22Rv1 (cell line): ENCODE measurements at regions not wholly inside any gene's neighbourhood (a gene's known extent, or its start where the extent isn't known, plus 50 kb on each side); places are given as distances from the start of the nearest gene placed in this dataset.
A peak's percentile ranks its signal among the peaks of the same experiment; 100 is the strongest.

Experiments used
- H3K27ac ChIP-seq: fragments of 450-650 bp; 2 replicates; pipeline ENCODE4 v1.5.1; 2017
- CTCF ChIP-seq: fragments of 450-650 bp; IDR thresholded peaks from 2 replicates; pipeline ENCODE4 v1.5.1; 2017; ENCODE audit warnings: mild to moderate bottlenecking
- ZFX ChIP-seq: fragments of 450-650 bp; IDR thresholded peaks from 2 replicates; pipeline ENCODE4 v1.6.1; 2017; ENCODE audit warnings: antibody characterized with exemption, borderline replicate concordance

GRCh38 chr4:121477079-121477478 lies 96.3 kb upstream of the QRFPR start:
- no peak for TF ChIP-seq CTCF
- no peak for TF ChIP-seq ZFX

GRCh38 chr4:121472937-121473721 lies 92.3 kb upstream of the QRFPR start:
- no peak overlapping the region for H3K27ac ChIP-seq
- TF ChIP-seq ZFX: no peak
- TF ChIP-seq CTCF: no peak

More at GRCh38 chr4:121477079-121477478, 96.3 kb upstream of the QRFPR start:
- H3K27ac ChIP-seq: no peak overlapping the region

GRCh38 chr4:121464854-121465253 lies 84.0 kb upstream of the QRFPR start:
- TF ChIP-seq CTCF (no peak), ZFX (no peak)

GRCh38 chr4:121462660-121463261 lies 81.9 kb upstream of the QRFPR start:
- TF ChIP-seq ZFX (no peak), CTCF (peak; percentile 85)
- H3K27ac ChIP-seq: no peak overlapping the region

More at GRCh38 chr4:121464854-121465253, 84.0 kb upstream of the QRFPR start:
- H3K27ac ChIP-seq: no peak overlapping the region

- H3K27ac ChIP-seq: no peak overlapping the region
- no peak for TF ChIP-seq ZFX
- no peak for TF ChIP-seq CTCF
These were observed 78.2 kb upstream of the QRFPR start for GRCh38 chr4:121459026-121459425.

- no peak overlapping the region for H3K27ac ChIP-seq
- no peak for TF ChIP-seq CTCF
- no peak for TF ChIP-seq ZFX
These were observed 76.6 kb upstream of the QRFPR start for GRCh38 chr4:121457278-121457875.

- H3K27ac ChIP-seq: no peak overlapping the region
- TF ChIP-seq CTCF (no peak), ZFX (no peak)
These were observed 74.5 kb upstream of the QRFPR start for GRCh38 chr4:121455285-121455684.
